ENCODE measurements at regions not wholly inside any gene's neighbourhood (a gene's known extent, or its start where the extent isn't known, plus 50 kb on each side); places are given as distances from the start of the nearest gene placed in this dataset.
A peak's percentile ranks its signal among the peaks of the same experiment; 100 is the strongest.

GRCh38 chr3:117665296-117665695 is 955.7 kb downstream of the TUSC7 start:
- TF ChIP-seq CTCF (conservative IDR thresholded peaks at IDR 0.05), result no peak
- no peaks in the 10 kb centered on the region for H3K27me3 Mint-ChIP-seq
- H3K27ac Mint-ChIP-seq, result no peak overlapping the region
- H3K4me1 Mint-ChIP-seq (ENCODE audit: unreplicated experiment), result peaks cover 32% of the 10 kb centered on the region
- H3K4me3 Mint-ChIP-seq, result no peak overlapping the region
- no peaks in the 10 kb centered on the region for H3K36me3 Mint-ChIP-seq
- H3K9me3 Mint-ChIP-seq, result no peaks in the 10 kb centered on the region
- no peak for DNase-seq (ENCODE audit: extremely low spot score, unreplicated experiment)

- Mint-ChIP-seq H3K27me3 (no peaks in the 10 kb centered on the region), H3K4me3 (no peak overlapping the region), H3K36me3 (no peaks in the 10 kb centered on the region), H3K9me3 (no peaks in the 10 kb centered on the region), H3K27ac (no peak overlapping the region), H3K4me1 (ENCODE audit: unreplicated experiment) (peaks cover 28% of the 10 kb centered on the region)
- DNase-seq (ENCODE audit: extremely low spot score, unreplicated experiment), result no peak
- no peak for TF ChIP-seq CTCF (conservative IDR thresholded peaks at IDR 0.05)
Observed at GRCh38 chr3:117666325-117666724, 956.7 kb downstream of the TUSC7 start.

- TF ChIP-seq CTCF (conservative IDR thresholded peaks at IDR 0.05), result no peak
- no peak overlapping the region for H3K4me3 Mint-ChIP-seq
- H3K27ac Mint-ChIP-seq, result no peak overlapping the region
- H3K27me3 Mint-ChIP-seq, result no peaks in the 10 kb centered on the region
- H3K36me3 Mint-ChIP-seq, result no peaks in the 10 kb centered on the region
- H3K9me3 Mint-ChIP-seq, result no peaks in the 10 kb centered on the region
- peaks cover 29% of the 10 kb centered on the region for H3K4me1 Mint-ChIP-seq (ENCODE audit: unreplicated experiment)
- DNase-seq (ENCODE audit: extremely low spot score, unreplicated experiment), result no peak
Observed at GRCh38 chr3:117666812-117667211, 957.2 kb downstream of the TUSC7 start.

- Mint-ChIP-seq H3K27ac (peak overlapping the region; percentile 64), H3K4me3 (no peak overlapping the region), H3K36me3 (no peaks in the 10 kb centered on the region), H3K27me3 (no peaks in the 10 kb centered on the region), H3K4me1 (ENCODE audit: unreplicated experiment) (peaks cover 32% of the 10 kb centered on the region), H3K9me3 (no peaks in the 10 kb centered on the region)
- DNase-seq (ENCODE audit: extremely low spot score, unreplicated experiment), result no peak
- TF ChIP-seq CTCF (conservative IDR thresholded peaks at IDR 0.05), result no peak
Observed at GRCh38 chr3:117669774-117670173, 960.2 kb downstream of the TUSC7 start.

- Mint-ChIP-seq H3K9me3 (no peaks in the 10 kb centered on the region), H3K4me3 (no peak overlapping the region), H3K36me3 (no peaks in the 10 kb centered on the region), H3K27ac (peak overlapping the region; percentile 27), H3K4me1 (ENCODE audit: unreplicated experiment) (peaks cover 19% of the 10 kb centered on the region), H3K27me3 (no peaks in the 10 kb centered on the region)
- no peak for TF ChIP-seq CTCF (conservative IDR thresholded peaks at IDR 0.05)
- no peak for DNase-seq (ENCODE audit: extremely low spot score, unreplicated experiment)
Observed at GRCh38 chr3:117671722-117672318, 962.2 kb downstream of the TUSC7 start.

- Mint-ChIP-seq H3K4me3 (no peak overlapping the region), H3K9me3 (no peaks in the 10 kb centered on the region), H3K27ac (no peak overlapping the region), H3K4me1 (ENCODE audit: unreplicated experiment) (peaks cover 12% of the 10 kb centered on the region), H3K27me3 (no peaks in the 10 kb centered on the region), H3K36me3 (no peaks in the 10 kb centered on the region)
- DNase-seq (ENCODE audit: extremely low spot score, unreplicated experiment), result no peak
- TF ChIP-seq CTCF (conservative IDR thresholded peaks at IDR 0.05), result no peak
Observed at GRCh38 chr3:117674321-117674720, 964.7 kb downstream of the TUSC7 start.

Measured in type B pancreatic cell (in vitro differentiated cells).